ENCODE measurements at regions not wholly inside any gene's neighbourhood (a gene's known extent, or its start where the extent isn't known, plus 50 kb on each side); places are given as distances from the start of the nearest gene placed in this dataset.

GRCh38 chr2:221671515-221671914 lies 99.4 kb upstream of the EPHA4 start:
- TF ChIP-seq CTCF (IDR thresholded peaks at IDR 0.05; ENCODE audit: insufficient read depth, low read length, poor library complexity, severe bottlenecking) (no peak), EZH2phosphoT487 (conservative IDR thresholded peaks at IDR 0.05; ENCODE audit: low read length) (no peak)
